Cardiac muscle cell (in vitro differentiated cells and primary cell): ENCODE measurements at regions not wholly inside any gene's neighbourhood (a gene's known extent, or its start where the extent isn't known, plus 50 kb on each side); places are given as distances from the start of the nearest gene placed in this dataset.

ENCODE experiments used
- DNase-seq, 2 donors: peaks; one replicate each; pipeline versions ENCODE4 v3.0.0 to v3.0.0-alpha.2; 2010 to 2017; ENCODE audit warnings: low read depth in 1 of 2, low spot score in 1 of 2
- H3K27ac ChIP-seq: fragments of 200-600 bp; sonication (generic); 2 replicates; pipeline ENCODE4 v1.5.1; 2016
- H3K27me3 ChIP-seq: fragments of 200-600 bp; sonication (generic); 2 replicates; pipeline ENCODE4 v1.6.0; 2016; ENCODE audit warnings: control low read depth
- H3K36me3 ChIP-seq: fragments of 200-600 bp; sonication (generic); 2 replicates; pipeline ENCODE4 v1.5.1; 2016; ENCODE audit warnings: control low read depth
- H3K4me1 ChIP-seq: fragments of 200-600 bp; sonication (generic); 2 replicates; pipeline ENCODE4 v1.8.1; 2017; ENCODE audit warnings: low read depth, mild to moderate bottlenecking, mixed run types
- H3K4me3 ChIP-seq: fragments of 200-600 bp; sonication (generic); 2 replicates; pipeline ENCODE4 v1.5.1; 2016; ENCODE audit warnings: mild to moderate bottlenecking
- H3K9me3 ChIP-seq: fragments of 200-600 bp; sonication (generic); 2 replicates; pipeline ENCODE4 v1.5.1; 2017; ENCODE audit warnings: low read depth, mild to moderate bottlenecking, control low read depth
- CTCF ChIP-seq: IDR thresholded peaks from 2 replicates; pipeline ENCODE4 v1.5.1; 2012; ENCODE audit warnings: low read depth, mild to moderate bottlenecking, low read length

DNA sequence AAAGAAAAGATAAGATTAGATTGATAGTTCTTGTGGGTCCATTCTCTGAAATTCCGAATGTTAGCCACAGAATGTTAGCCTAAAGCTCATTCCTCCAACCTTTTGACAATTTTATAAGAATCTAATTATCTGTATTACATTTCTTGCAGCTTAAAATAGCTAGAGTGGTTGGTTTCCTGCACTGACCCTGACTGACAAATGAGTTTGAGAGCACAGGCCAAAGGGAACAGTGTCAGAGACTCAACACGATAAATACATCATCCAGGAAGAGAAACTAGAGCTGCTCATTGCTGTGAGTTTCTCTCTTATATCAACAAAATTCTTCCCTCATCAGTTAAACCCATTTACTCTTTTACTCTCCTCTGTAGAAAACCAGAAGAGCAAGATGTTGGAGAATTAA, 82.1 kb upstream of the PPM1J start:
- TF ChIP-seq CTCF: no peak
- no peaks in the 10 kb centered on the region for H3K9me3 ChIP-seq
- peaks cover 16% of the 10 kb centered on the region for H3K4me1 ChIP-seq
- no peak for DNase-seq
- no peak overlapping the region for H3K27ac ChIP-seq
- H3K4me3 ChIP-seq: no peak overlapping the region
- no peaks in the 10 kb centered on the region for H3K36me3 ChIP-seq
- H3K27me3 ChIP-seq: no peaks in the 10 kb centered on the region

- Histone ChIP-seq H3K27me3 (no peaks in the 10 kb centered on the region), H3K4me1 (peaks cover 16% of the 10 kb centered on the region), H3K9me3 (no peaks in the 10 kb centered on the region), H3K36me3 (no peaks in the 10 kb centered on the region), H3K4me3 (no peak overlapping the region), H3K27ac (peak overlapping the region; percentile 41)
- DNase-seq: no peak
- no peak for TF ChIP-seq CTCF
Measured at GRCh38 chr1:112794654-112795239, 79.6 kb upstream of the PPM1J start.

GRCh38 chr1:112793631-112794565, 78.8 kb upstream of the PPM1J start:
- no peaks in the 10 kb centered on the region for H3K36me3 ChIP-seq
- no peaks in the 10 kb centered on the region for H3K9me3 ChIP-seq
- H3K4me1 ChIP-seq: peaks cover 16% of the 10 kb centered on the region
- peak overlapping the region; percentile 41 for H3K27ac ChIP-seq
- TF ChIP-seq CTCF: no peak
- no peak overlapping the region for H3K4me3 ChIP-seq
- DNase-seq: peak in 1 of 2 donors; percentile 65
- H3K27me3 ChIP-seq: no peaks in the 10 kb centered on the region

DNA sequence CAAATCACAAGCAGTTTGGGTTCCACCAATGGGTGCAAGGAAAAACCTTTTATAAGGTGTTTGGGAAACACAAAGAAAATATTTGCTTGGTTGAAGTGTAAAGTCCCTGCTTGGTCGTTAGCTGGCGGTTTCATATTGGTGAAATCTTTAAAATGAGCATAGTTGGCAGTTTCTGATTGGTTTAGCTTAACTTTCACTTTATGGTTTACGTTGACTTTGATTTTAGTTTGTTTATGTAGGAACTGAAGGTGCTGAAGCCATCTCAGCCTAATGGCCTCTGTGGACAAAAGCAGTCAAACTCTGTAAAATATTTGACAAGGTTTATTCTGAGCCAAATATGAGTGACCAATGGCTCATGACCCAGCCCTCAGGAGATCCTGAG, 76.6 kb upstream of the PPM1J start:
- TF ChIP-seq CTCF: no peak
- Histone ChIP-seq H3K36me3 (no peaks in the 10 kb centered on the region), H3K4me1 (peaks cover 13% of the 10 kb centered on the region), H3K27me3 (no peaks in the 10 kb centered on the region), H3K27ac (no peak overlapping the region), H3K9me3 (no peaks in the 10 kb centered on the region), H3K4me3 (no peak overlapping the region)
- DNase-seq: no peak

DNA sequence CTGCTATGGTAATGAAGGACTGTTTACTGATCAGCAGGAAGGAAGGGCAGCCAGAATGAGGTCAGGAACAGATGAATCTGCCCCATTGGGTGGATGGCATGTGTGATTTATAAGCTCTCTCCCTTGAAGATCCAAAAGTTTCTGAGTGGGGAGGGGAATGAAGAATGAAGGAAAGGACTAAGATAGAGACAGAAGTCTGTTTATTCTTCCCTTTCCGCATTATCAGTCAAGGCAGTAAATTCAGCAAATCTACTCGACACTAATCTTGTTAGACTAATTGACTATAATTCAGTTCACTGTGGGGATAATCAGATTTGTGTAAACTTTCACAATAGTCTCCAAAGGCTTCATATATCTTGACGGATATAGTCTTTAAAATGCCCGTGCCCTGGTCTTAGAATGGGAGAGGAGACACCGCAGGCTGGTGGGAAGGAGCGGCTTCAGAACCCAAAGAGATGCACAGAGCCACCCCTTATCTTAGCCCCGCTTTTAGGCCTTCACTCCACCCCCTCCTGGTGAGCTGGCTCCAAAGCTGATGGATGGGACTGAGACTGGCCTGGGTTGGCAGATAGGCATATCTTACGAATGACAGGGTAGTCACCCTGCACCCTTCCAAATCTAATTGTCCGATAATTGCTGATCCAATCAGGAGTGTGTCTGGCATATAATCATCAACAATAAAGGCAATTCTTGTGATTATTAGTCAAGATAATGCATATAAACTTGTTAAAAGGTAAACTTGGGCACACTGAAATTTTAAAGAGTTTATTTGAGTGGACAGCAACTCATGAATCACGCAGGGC, 76.0 kb upstream of the PPM1J start:
- Histone ChIP-seq H3K9me3 (no peaks in the 10 kb centered on the region), H3K4me1 (peaks cover 13% of the 10 kb centered on the region), H3K36me3 (no peaks in the 10 kb centered on the region), H3K4me3 (no peak overlapping the region), H3K27ac (no peak overlapping the region), H3K27me3 (no peaks in the 10 kb centered on the region)
- DNase-seq: no peak
- no peak for TF ChIP-seq CTCF
